MM.1S (cell line): ENCODE measurements at regions not wholly inside any gene's neighbourhood (a gene's known extent, or its start where the extent isn't known, plus 50 kb on each side); places are given as distances from the start of the nearest gene placed in this dataset.
A peak's percentile ranks its signal among the peaks of the same experiment; 100 is the strongest.

Source experiments
- DNase-seq: peaks from one replicate; pipeline ENCODE4 v3.0.0-alpha.2; 2015
- H2AFZ ChIP-seq: fragments of 300-600 bp; sonication (generic); 2 replicates; pipeline ENCODE4 v1.6.0; 2016; ENCODE audit warnings: antibody characterized with exemption, low read length
- H3F3A ChIP-seq: fragments of 300-600 bp; sonication (generic); 2 replicates; pipeline ENCODE4 v1.6.1; 2016; ENCODE audit warnings: mild to moderate bottlenecking, antibody characterized with exemption, low read length, moderate library complexity, mixed read lengths; ENCODE audit not compliant: insufficient read depth
- H3K27ac ChIP-seq: fragments of 300-600 bp; sonication (generic); 2 replicates; pipeline ENCODE4 v1.5.1; 2016; ENCODE audit warnings: mild to moderate bottlenecking, low read length
- H3K27me3 ChIP-seq: fragments of 300-600 bp; sonication (generic); replicated peaks from 2 replicates; pipeline ENCODE4 v1.6.0; 2016; ENCODE audit warnings: low read length; ENCODE audit not compliant: insufficient read depth
- H3K36me3 ChIP-seq: fragments of 300-600 bp; sonication (generic); replicated peaks from 2 replicates; pipeline ENCODE4 v1.6.1; 2016; ENCODE audit warnings: mild to moderate bottlenecking, low read length, mixed read lengths; ENCODE audit not compliant: insufficient read depth
- H3K4me1 ChIP-seq: fragments of 300-600 bp; sonication (generic); 2 replicates; pipeline ENCODE4 v1.6.1; 2016; ENCODE audit warnings: low read length, mixed read lengths
- H3K4me2 ChIP-seq: fragments of 300-600 bp; sonication (generic); 2 replicates; pipeline ENCODE4 v1.6.0; 2016; ENCODE audit warnings: low read depth, low read length
- H3K4me3 ChIP-seq: fragments of 300-600 bp; sonication (generic); 2 replicates; pipeline ENCODE4 v1.5.1; 2016; ENCODE audit warnings: low read length, mixed read lengths
- H3K79me2 ChIP-seq: fragments of 300-600 bp; sonication (generic); 2 replicates; pipeline ENCODE4 v1.6.1; 2016; ENCODE audit warnings: mixed run types, low read length, mixed read lengths
- H3K9ac ChIP-seq: fragments of 300-600 bp; sonication (generic); 2 replicates; pipeline ENCODE4 v1.6.1; 2016; ENCODE audit warnings: low read length, mixed read lengths
- H3K9me2 ChIP-seq: fragments of 300-600 bp; sonication (generic); replicated peaks from 2 replicates; pipeline ENCODE4 v1.6.1; 2016; ENCODE audit warnings: mild to moderate bottlenecking, low read length, mixed read lengths; ENCODE audit not compliant: insufficient read depth
- H3K9me3 ChIP-seq: fragments of 300-600 bp; sonication (generic); replicated peaks from 2 replicates; pipeline ENCODE4 v1.6.1; 2016; ENCODE audit warnings: mild to moderate bottlenecking, low read length, mixed read lengths; ENCODE audit not compliant: insufficient read depth
- H4K20me1 ChIP-seq: fragments of 300-600 bp; sonication (generic); 2 replicates; pipeline ENCODE4 v1.6.1; 2016; ENCODE audit warnings: mild to moderate bottlenecking, low read length, moderate library complexity, mixed read lengths; ENCODE audit not compliant: insufficient read depth
- CTCF ChIP-seq: fragments of 300-600 bp; sonication (generic); IDR thresholded peaks from 2 replicates; pipeline ENCODE4 v1.5.1; 2016; ENCODE audit warnings: antibody characterized with exemption, low read length, mixed read lengths
- EZH2 ChIP-seq: fragments of 300-600 bp; sonication (generic); optimal IDR thresholded peaks from 2 replicates; pipeline ENCODE3; 2017; ENCODE audit warnings: low read depth, mild to moderate bottlenecking, antibody characterized with exemption, low read length, mixed read lengths
- EZH2phosphoT487 ChIP-seq: fragments of 300-600 bp; sonication (generic); IDR thresholded peaks from 2 replicates; pipeline ENCODE4 v1.6.1; 2018; ENCODE audit warnings: antibody characterized with exemption, low read length

GRCh38 chr6:119443993-119444641 is 94.6 kb upstream of the MAN1A1 start:
- no peaks in the 10 kb centered on the region for H3K9me3 ChIP-seq
- H3K4me3 ChIP-seq, result no peak overlapping the region
- H3K9ac ChIP-seq, result no peak overlapping the region
- no peaks in the 10 kb centered on the region for H3K36me3 ChIP-seq
- no peaks in the 10 kb centered on the region for H3K9me2 ChIP-seq
- H3K27me3 ChIP-seq, result no peaks in the 10 kb centered on the region
- H3K27ac ChIP-seq, result peak overlapping the region; percentile 92; the same call in 1 of the 2 replicates
- H3K79me2 ChIP-seq, result no peaks in the 10 kb centered on the region
- H3K4me2 ChIP-seq, result peak overlapping the region; percentile 31; the same call in 1 of the 2 replicates
- H4K20me1 ChIP-seq, result no peaks in the 10 kb centered on the region
- peaks cover 23% of the 10 kb centered on the region for H3F3A ChIP-seq
- no peak overlapping the region for H2AFZ ChIP-seq
- H3K4me1 ChIP-seq, result peaks cover 50% of the 10 kb centered on the region
- TF ChIP-seq EZH2phosphoT487 (no peak), CTCF (no peak), EZH2 (no peak)
- no peak for DNase-seq

GRCh38 chr6:119442776-119443184 is 93.2 kb upstream of the MAN1A1 start:
- Histone ChIP-seq H3K9me3 (no peaks in the 10 kb centered on the region), H3K4me1 (peaks cover 53% of the 10 kb centered on the region), H3K4me3 (no peak overlapping the region), H2AFZ (no peak overlapping the region), H3K27me3 (no peaks in the 10 kb centered on the region), H3K9me2 (no peaks in the 10 kb centered on the region), H3K27ac (peak overlapping the region; percentile 92), H3K36me3 (no peaks in the 10 kb centered on the region), H4K20me1 (no peaks in the 10 kb centered on the region), H3F3A (peaks cover 23% of the 10 kb centered on the region), H3K4me2 (peak overlapping the region; percentile 31; the same call in 1 of the 2 replicates), H3K79me2 (no peaks in the 10 kb centered on the region), H3K9ac (peak overlapping the region; percentile 66)
- no peak for TF ChIP-seq CTCF
- TF ChIP-seq EZH2, result no peak
- TF ChIP-seq EZH2phosphoT487, result no peak
- DNase-seq, result peak; percentile 97

GRCh38 chr6:119440953-119441352 is 91.4 kb upstream of the MAN1A1 start:
- Histone ChIP-seq H3K79me2 (no peaks in the 10 kb centered on the region), H3F3A (peaks cover 18% of the 10 kb centered on the region), H3K4me3 (no peak overlapping the region), H3K9me3 (no peaks in the 10 kb centered on the region), H3K27me3 (no peaks in the 10 kb centered on the region), H4K20me1 (no peaks in the 10 kb centered on the region), H3K27ac (no peak overlapping the region), H3K9ac (no peak overlapping the region), H3K4me1 (peaks cover 45% of the 10 kb centered on the region), H3K4me2 (no peak overlapping the region), H3K9me2 (no peaks in the 10 kb centered on the region), H2AFZ (no peak overlapping the region), H3K36me3 (no peaks in the 10 kb centered on the region)
- DNase-seq, result no peak
- no peak for TF ChIP-seq EZH2phosphoT487
- TF ChIP-seq CTCF, result no peak
- TF ChIP-seq EZH2, result no peak
